HEK293 (cell line): ENCODE measurements at regions not wholly inside any gene's neighbourhood (a gene's known extent, or its start where the extent isn't known, plus 50 kb on each side); places are given as distances from the start of the nearest gene placed in this dataset.

Source experiments
- CTCF ChIA-PET: fragments of 350-600 bp; formaldehyde crosslinking; extraction: SDS; loops from one replicate; lab custom pipeline; 2021; ENCODE audit warnings: antibody characterized with exemption; lab: Yijun Ruan, JAX
- POLR2A ChIA-PET: fragments of 300-600 bp; formaldehyde crosslinking; extraction: SDS; loops from one replicate; lab custom pipeline; 2020; ENCODE audit warnings: antibody characterized with exemption, inconsistent platforms; lab: Yijun Ruan, JAX
- H3K27ac ChIP-seq: fragments of 200-500 bp; sonication (Bioruptor generic); 2 replicates; pipeline ENCODE4 v1.5.1; 2014; ENCODE audit warnings: low read depth, low read length, control low read depth, inconsistent platforms; ENCODE audit errors: extremely low read depth
- H3K36me3 ChIP-seq, 2 experiments: fragments of 200-500 bp in 1 of 2; sonication (Bioruptor generic) in 1 of 2; 1 replicate in 1 of 2; 2 replicates in 1 of 2; pipeline ENCODE4 v1.5.1; 2014 to 2017; ENCODE audit warnings: inconsistent platforms in 2 of 2, low read length in 2 of 2; ENCODE audit not compliant: control insufficient read depth in 2 of 2, insufficient read depth in 1 of 2
- H3K4me1 ChIP-seq: fragments of 200-500 bp; sonication (Bioruptor generic); 2 replicates; pipeline ENCODE4 v1.5.1; 2014; ENCODE audit warnings: mild to moderate bottlenecking, low read length, inconsistent platforms; ENCODE audit not compliant: control insufficient read depth, insufficient read depth
- H3K4me3 ChIP-seq: 2 replicates; pipeline ENCODE4 v1.5.1; 2011; ENCODE audit warnings: low read depth, mild to moderate bottlenecking, control low read depth, low read length, moderate library complexity
- H3K9me3 ChIP-seq: fragments of 200-500 bp; sonication (Bioruptor generic); 2 replicates; pipeline ENCODE4 v1.5.1; 2014; ENCODE audit warnings: low read depth, low read length, inconsistent platforms; ENCODE audit not compliant: control insufficient read depth, insufficient read depth
- BCL6B ChIP-seq: fragments of 450-650 bp; formaldehyde crosslinking; IDR thresholded peaks from 2 replicates; pipeline ENCODE4 v1.5.1; 2017; ENCODE audit warnings: missing biosample characterization, missing genetic modification characterization
- ELK4 ChIP-seq: IDR thresholded peaks from 2 replicates; pipeline ENCODE4 v1.6.1; 2011; ENCODE audit warnings: mild to moderate bottlenecking, low read depth, low read length, borderline replicate concordance
- FEZF1 ChIP-seq: fragments of 450-650 bp; formaldehyde crosslinking; IDR thresholded peaks from 2 replicates; pipeline ENCODE4 v1.5.1; 2016; ENCODE audit warnings: missing biosample characterization, missing genetic modification characterization
- GLIS1 ChIP-seq: fragments of 450-650 bp; formaldehyde crosslinking; IDR thresholded peaks from 2 replicates; pipeline ENCODE4 v1.5.1; 2016; ENCODE audit warnings: missing biosample characterization, missing genetic modification characterization
- KLF16 ChIP-seq: fragments of 450-650 bp; formaldehyde crosslinking; IDR thresholded peaks from 2 replicates; pipeline ENCODE4 v1.5.1; 2017; ENCODE audit warnings: missing biosample characterization, missing genetic modification characterization
- PRDM2 ChIP-seq: fragments of 450-650 bp; formaldehyde crosslinking; IDR thresholded peaks from 2 replicates; pipeline ENCODE4 v1.5.1; 2016; ENCODE audit warnings: missing biosample characterization, missing genetic modification characterization, borderline replicate concordance
- ZNF114 ChIP-seq: fragments of 450-650 bp; formaldehyde crosslinking; IDR thresholded peaks from 2 replicates; pipeline ENCODE4 v1.5.0; 2017; ENCODE audit warnings: missing biosample characterization, missing genetic modification characterization
- ZNF132 ChIP-seq: fragments of 450-650 bp; formaldehyde crosslinking; IDR thresholded peaks from 2 replicates; pipeline ENCODE4 v1.5.1; 2017; ENCODE audit warnings: missing biosample characterization, missing genetic modification characterization, borderline replicate concordance
- ZNF174 ChIP-seq: fragments of 450-650 bp; formaldehyde crosslinking; IDR thresholded peaks from 2 replicates; pipeline ENCODE4 v1.5.0; 2017; ENCODE audit warnings: missing biosample characterization, mild to moderate bottlenecking, missing genetic modification characterization
- ZNF184 ChIP-seq: fragments of 450-650 bp; IDR thresholded peaks from 2 replicates; pipeline ENCODE4 v1.5.1; 2018; ENCODE audit warnings: missing biosample characterization, mild to moderate bottlenecking, missing genetic modification characterization
- ZNF2 ChIP-seq: fragments of 450-650 bp; formaldehyde crosslinking; IDR thresholded peaks from 2 replicates; pipeline ENCODE4 v1.5.1; 2016; ENCODE audit warnings: missing biosample characterization, missing genetic modification characterization
- ZNF211 ChIP-seq: fragments of 450-650 bp; formaldehyde crosslinking; IDR thresholded peaks from 2 replicates; pipeline ENCODE4 v1.5.1; 2016; ENCODE audit warnings: low read depth, missing biosample characterization, missing genetic modification characterization
- ZNF423 ChIP-seq: fragments of 450-650 bp; formaldehyde crosslinking; IDR thresholded peaks from 2 replicates; pipeline ENCODE4 v1.5.1; 2016; ENCODE audit warnings: missing biosample characterization, missing genetic modification characterization
- ZNF501 ChIP-seq: fragments of 450-650 bp; formaldehyde crosslinking; IDR thresholded peaks from 2 replicates; pipeline ENCODE4 v1.5.1; 2016; ENCODE audit warnings: missing biosample characterization, missing genetic modification characterization
- ZNF529 ChIP-seq: fragments of 450-650 bp; formaldehyde crosslinking; IDR thresholded peaks from 2 replicates; pipeline ENCODE4 v1.5.1; 2017; ENCODE audit warnings: missing genetic modification characterization, missing biosample characterization; ENCODE audit not compliant: insufficient replicate concordance
- ZNF548 ChIP-seq: fragments of 450-650 bp; formaldehyde crosslinking; IDR thresholded peaks from 2 replicates; pipeline ENCODE4 v1.5.1; 2016; ENCODE audit warnings: missing biosample characterization, missing genetic modification characterization
- ZSCAN30 ChIP-seq: fragments of 450-650 bp; IDR thresholded peaks from 2 replicates; pipeline ENCODE4 v1.5.1; 2018; ENCODE audit warnings: missing biosample characterization, mild to moderate bottlenecking, missing genetic modification characterization, moderate library complexity
- TF ChIP-seq, protein P1 (sequence below): fragments of 450-650 bp; formaldehyde crosslinking; IDR thresholded peaks from 2 replicates; pipeline ENCODE4 v1.5.1; 2016; ENCODE audit warnings: missing biosample characterization, missing genetic modification characterization

DNA sequence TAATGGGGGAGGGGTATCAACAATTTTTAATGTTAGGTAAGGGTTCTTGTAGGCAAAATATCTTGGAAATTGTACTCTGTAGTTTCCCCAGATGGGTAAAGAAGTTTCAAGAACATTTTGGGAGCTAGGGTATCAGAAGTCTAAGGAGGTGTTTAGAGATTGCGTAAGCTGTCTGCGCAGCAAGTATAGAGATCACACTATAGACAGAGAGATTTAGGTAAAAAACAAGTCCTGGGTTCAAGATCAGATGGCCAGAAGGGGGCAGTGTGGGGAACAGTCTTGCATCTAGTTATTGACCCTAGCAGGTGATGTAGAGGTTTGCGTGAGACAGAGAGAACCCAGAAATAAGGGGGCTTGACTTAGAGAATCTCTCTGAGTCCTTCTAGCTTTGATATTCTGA is 80.8 kb downstream of the S1PR1 start:
- TF ChIP-seq ZNF174 (tag by site-specific recombination) (no peak), ZSCAN30 (tag by site-specific recombination) (no peak), ZNF114 (tag by site-specific recombination) (no peak)
- TF ChIP-seq, all 188 proteins: peak for 0
- H3K27ac ChIP-seq, result no peak overlapping the region
- no peaks in the 10 kb centered on the region for H3K36me3 ChIP-seq
- POLR2A ChIA-PET, result no interaction called here
- CTCF ChIA-PET, result interaction anchor here (1.2 to 3.1 kb wide), 3 partner anchors 8 to 126 kb away, joined by 3 to 17 read pairs (median 8); no protein-coding TSS in a partner anchor
- no peaks in the 10 kb centered on the region for H3K4me1 ChIP-seq
- H3K9me3 ChIP-seq, result no peaks in the 10 kb centered on the region
- H3K4me3 ChIP-seq, result no peak overlapping the region

DNA sequence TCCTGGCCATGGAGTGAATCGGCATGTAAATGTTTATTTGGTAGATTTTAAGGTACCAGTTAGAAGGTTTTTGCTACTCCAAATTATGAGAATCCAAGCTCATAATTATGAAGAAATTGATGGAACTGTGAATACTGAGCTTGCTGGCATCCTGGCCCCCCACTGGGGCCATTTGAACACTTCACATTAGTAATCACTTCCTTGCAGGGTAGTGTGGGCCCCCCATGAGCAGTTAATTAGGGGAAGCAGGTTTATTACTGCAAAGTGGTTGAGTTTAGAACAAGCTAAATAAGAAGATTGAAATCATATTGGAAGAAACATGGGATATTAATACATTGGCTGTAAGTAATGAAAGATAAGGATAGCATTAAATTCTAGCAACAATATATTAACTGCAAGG is 86.7 kb downstream of the S1PR1 start:
- POLR2A ChIA-PET, result no interaction called here
- H3K4me1 ChIP-seq, result no peaks in the 10 kb centered on the region
- H3K4me3 ChIP-seq, result no peak overlapping the region
- no peak for TF ChIP-seq ZNF184 (tag by site-specific recombination)
- peak; percentile 60 for TF ChIP-seq GLIS1 (tag by site-specific recombination)
- no peak for TF ChIP-seq ZNF529 (tag by site-specific recombination)
- no peak for TF ChIP-seq ZNF2 (tag by site-specific recombination)
- CTCF ChIA-PET, result interaction anchor here (0.9 to 3.0 kb wide), 3 partner anchors 10 to 151 kb away, joined by 3 to 14 read pairs (median 3); no protein-coding TSS in a partner anchor
- no peak overlapping the region for H3K27ac ChIP-seq
- no peaks in the 10 kb centered on the region for H3K9me3 ChIP-seq
- H3K36me3 ChIP-seq, result no peaks in the 10 kb centered on the region

DNA sequence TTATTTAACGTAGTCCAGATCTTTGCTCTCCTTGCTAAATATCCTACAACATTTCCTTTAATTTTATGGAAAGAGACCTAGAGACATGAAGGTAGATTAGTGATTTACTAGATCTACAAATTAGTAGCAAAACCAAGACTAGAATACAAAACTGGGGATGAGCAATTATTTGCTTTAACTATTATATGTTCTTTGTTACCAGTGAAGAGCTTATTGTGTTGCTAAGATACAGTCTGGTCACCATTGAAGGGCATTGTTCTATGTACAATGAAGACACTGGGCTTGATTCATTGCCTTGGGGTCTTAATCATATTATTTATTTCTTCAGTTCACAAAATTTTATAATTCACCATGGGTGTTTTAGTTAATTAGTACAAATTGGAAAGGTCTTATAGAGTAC is 88.3 kb downstream of the S1PR1 start:
- TF ChIP-seq GLIS1 (tag by site-specific recombination) (no peak), BCL6B (no peak), ZNF501 (tag by site-specific recombination) (no peak), ELK4 (no peak), KLF16 (tag by site-specific recombination) (no peak), ZNF211 (tag by site-specific recombination) (no peak), ZNF423 (tag by site-specific recombination) (no peak), FEZF1 (tag by site-specific recombination) (no peak), PRDM2 (no peak), ZNF548 (tag by site-specific recombination) (no peak), ZNF132 (tag by site-specific recombination) (no peak)
- TF ChIP-seq, protein P1, sequence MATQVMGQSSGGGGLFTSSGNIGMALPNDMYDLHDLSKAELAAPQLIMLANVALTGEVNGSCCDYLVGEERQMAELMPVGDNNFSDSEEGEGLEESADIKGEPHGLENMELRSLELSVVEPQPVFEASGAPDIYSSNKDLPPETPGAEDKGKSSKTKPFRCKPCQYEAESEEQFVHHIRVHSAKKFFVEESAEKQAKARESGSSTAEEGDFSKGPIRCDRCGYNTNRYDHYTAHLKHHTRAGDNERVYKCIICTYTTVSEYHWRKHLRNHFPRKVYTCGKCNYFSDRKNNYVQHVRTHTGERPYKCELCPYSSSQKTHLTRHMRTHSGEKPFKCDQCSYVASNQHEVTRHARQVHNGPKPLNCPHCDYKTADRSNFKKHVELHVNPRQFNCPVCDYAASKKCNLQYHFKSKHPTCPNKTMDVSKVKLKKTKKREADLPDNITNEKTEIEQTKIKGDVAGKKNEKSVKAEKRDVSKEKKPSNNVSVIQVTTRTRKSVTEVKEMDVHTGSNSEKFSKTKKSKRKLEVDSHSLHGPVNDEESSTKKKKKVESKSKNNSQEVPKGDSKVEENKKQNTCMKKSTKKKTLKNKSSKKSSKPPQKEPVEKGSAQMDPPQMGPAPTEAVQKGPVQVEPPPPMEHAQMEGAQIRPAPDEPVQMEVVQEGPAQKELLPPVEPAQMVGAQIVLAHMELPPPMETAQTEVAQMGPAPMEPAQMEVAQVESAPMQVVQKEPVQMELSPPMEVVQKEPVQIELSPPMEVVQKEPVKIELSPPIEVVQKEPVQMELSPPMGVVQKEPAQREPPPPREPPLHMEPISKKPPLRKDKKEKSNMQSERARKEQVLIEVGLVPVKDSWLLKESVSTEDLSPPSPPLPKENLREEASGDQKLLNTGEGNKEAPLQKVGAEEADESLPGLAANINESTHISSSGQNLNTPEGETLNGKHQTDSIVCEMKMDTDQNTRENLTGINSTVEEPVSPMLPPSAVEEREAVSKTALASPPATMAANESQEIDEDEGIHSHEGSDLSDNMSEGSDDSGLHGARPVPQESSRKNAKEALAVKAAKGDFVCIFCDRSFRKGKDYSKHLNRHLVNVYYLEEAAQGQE (tag by site-specific recombination), result no peak
- Histone ChIP-seq H3K9me3 (no peaks in the 10 kb centered on the region), H3K27ac (no peak overlapping the region), H3K4me1 (no peaks in the 10 kb centered on the region), H3K4me3 (no peak overlapping the region), H3K36me3 (no peaks in the 10 kb centered on the region)
- CTCF ChIA-PET, result interaction anchor here (2.0 kb wide), 1 partner anchor 15 kb away, joined by 5 read pairs; no protein-coding TSS in a partner anchor
- POLR2A ChIA-PET, result no interaction called here
